Endothelial cell (in vitro differentiated cells): ENCODE measurements at regions not wholly inside any gene's neighbourhood (a gene's known extent, or its start where the extent isn't known, plus 50 kb on each side); places are given as distances from the start of the nearest gene placed in this dataset.

ENCODE experiments used
- DNase-seq: peaks from one replicate; pipeline ENCODE4 v3.0.0; 2021; ENCODE audit warnings: low spot score
- H3K27ac Mint-ChIP-seq: one replicate; pipeline ENCODE4 v1.8.0; 2021; ENCODE audit warnings: mixed read lengths, inconsistent platforms; ENCODE audit not compliant: unreplicated experiment
- H3K27me3 Mint-ChIP-seq: one replicate; pipeline ENCODE4 v1.8.0; 2021; ENCODE audit warnings: mild to moderate bottlenecking, moderate library complexity, mixed read lengths, inconsistent platforms; ENCODE audit not compliant: unreplicated experiment
- H3K36me3 Mint-ChIP-seq: one replicate; pipeline ENCODE4 v1.8.0; 2021; ENCODE audit warnings: mild to moderate bottlenecking, low read depth, mixed read lengths, inconsistent platforms; ENCODE audit not compliant: unreplicated experiment
- H3K4me1 Mint-ChIP-seq: one replicate; pipeline ENCODE4 v1.8.0; 2021; ENCODE audit warnings: mild to moderate bottlenecking, mixed read lengths, inconsistent platforms; ENCODE audit not compliant: unreplicated experiment
- H3K4me3 Mint-ChIP-seq: one replicate; pipeline ENCODE4 v1.8.0; 2021; ENCODE audit warnings: mild to moderate bottlenecking, mixed read lengths, inconsistent platforms; ENCODE audit not compliant: unreplicated experiment
- H3K9me3 Mint-ChIP-seq: one replicate; pipeline ENCODE4 v1.8.0; 2021; ENCODE audit warnings: mixed read lengths, inconsistent platforms; ENCODE audit not compliant: unreplicated experiment
- CTCF ChIP-seq: fragments of 200-600 bp; sonication (generic); IDR thresholded peaks from one replicate; pipeline ENCODE4 v1.5.0; 2021; ENCODE audit warnings: antibody characterized with exemption; ENCODE audit not compliant: unreplicated experiment

GRCh38 chr20:12173347-12174012 is 255.8 kb downstream of the BTBD3 start:
- no peak for DNase-seq
- no peaks in the 10 kb centered on the region for H3K9me3 Mint-ChIP-seq
- no peak overlapping the region for H3K27ac Mint-ChIP-seq
- no peak for TF ChIP-seq CTCF
- H3K4me3 Mint-ChIP-seq, result no peak overlapping the region
- no peaks in the 10 kb centered on the region for H3K36me3 Mint-ChIP-seq
- H3K27me3 Mint-ChIP-seq, result no peaks in the 10 kb centered on the region
- H3K4me1 Mint-ChIP-seq, result peaks cover 9% of the 10 kb centered on the region

- Mint-ChIP-seq H3K4me3 (no peak overlapping the region), H3K27ac (no peak overlapping the region), H3K36me3 (no peaks in the 10 kb centered on the region), H3K9me3 (no peaks in the 10 kb centered on the region), H3K27me3 (no peaks in the 10 kb centered on the region), H3K4me1 (peaks cover 9% of the 10 kb centered on the region)
- no peak for DNase-seq
- no peak for TF ChIP-seq CTCF
These were observed 257.8 kb downstream of the BTBD3 start for GRCh38 chr20:12175538-12175937.

GRCh38 chr20:12177657-12178293 is 260.1 kb downstream of the BTBD3 start:
- H3K4me1 Mint-ChIP-seq, result peaks cover under 1% of the 10 kb centered on the region
- H3K27me3 Mint-ChIP-seq, result peaks cover 2% of the 10 kb centered on the region
- TF ChIP-seq CTCF, result no peak
- H3K27ac Mint-ChIP-seq, result no peak overlapping the region
- DNase-seq, result no peak
- H3K9me3 Mint-ChIP-seq, result no peaks in the 10 kb centered on the region
- H3K4me3 Mint-ChIP-seq, result no peak overlapping the region
- H3K36me3 Mint-ChIP-seq, result no peaks in the 10 kb centered on the region

- no peak for TF ChIP-seq CTCF
- Mint-ChIP-seq H3K4me1 (no peaks in the 10 kb centered on the region), H3K4me3 (no peak overlapping the region), H3K27me3 (peaks cover 2% of the 10 kb centered on the region), H3K36me3 (no peaks in the 10 kb centered on the region), H3K27ac (no peak overlapping the region), H3K9me3 (no peaks in the 10 kb centered on the region)
- DNase-seq, result no peak
These were observed 262.0 kb downstream of the BTBD3 start for GRCh38 chr20:12179692-12180091.

- Mint-ChIP-seq H3K4me3 (no peak overlapping the region), H3K27me3 (peaks cover 2% of the 10 kb centered on the region), H3K9me3 (no peaks in the 10 kb centered on the region), H3K27ac (no peak overlapping the region), H3K36me3 (no peaks in the 10 kb centered on the region), H3K4me1 (no peaks in the 10 kb centered on the region)
- no peak for DNase-seq
- no peak for TF ChIP-seq CTCF
These were observed 262.5 kb downstream of the BTBD3 start for GRCh38 chr20:12180107-12180661.
